MM.1S (cell line): ENCODE measurements at regions not wholly inside any gene's neighbourhood (a gene's known extent, or its start where the extent isn't known, plus 50 kb on each side); places are given as distances from the start of the nearest gene placed in this dataset.

Experiments
- DNase-seq: peaks from one replicate; pipeline ENCODE4 v3.0.0-alpha.2; 2015
- H2AFZ ChIP-seq: fragments of 300-600 bp; sonication (generic); 2 replicates; pipeline ENCODE4 v1.6.0; 2016; ENCODE audit warnings: antibody characterized with exemption, low read length
- H3F3A ChIP-seq: fragments of 300-600 bp; sonication (generic); 2 replicates; pipeline ENCODE4 v1.6.1; 2016; ENCODE audit warnings: mild to moderate bottlenecking, antibody characterized with exemption, low read length, moderate library complexity, mixed read lengths; ENCODE audit not compliant: insufficient read depth
- H3K27ac ChIP-seq: fragments of 300-600 bp; sonication (generic); 2 replicates; pipeline ENCODE4 v1.5.1; 2016; ENCODE audit warnings: mild to moderate bottlenecking, low read length
- H3K27me3 ChIP-seq: fragments of 300-600 bp; sonication (generic); replicated peaks from 2 replicates; pipeline ENCODE4 v1.6.0; 2016; ENCODE audit warnings: low read length; ENCODE audit not compliant: insufficient read depth
- H3K36me3 ChIP-seq: fragments of 300-600 bp; sonication (generic); replicated peaks from 2 replicates; pipeline ENCODE4 v1.6.1; 2016; ENCODE audit warnings: mild to moderate bottlenecking, low read length, mixed read lengths; ENCODE audit not compliant: insufficient read depth
- H3K4me1 ChIP-seq: fragments of 300-600 bp; sonication (generic); 2 replicates; pipeline ENCODE4 v1.6.1; 2016; ENCODE audit warnings: low read length, mixed read lengths
- H3K4me2 ChIP-seq: fragments of 300-600 bp; sonication (generic); 2 replicates; pipeline ENCODE4 v1.6.0; 2016; ENCODE audit warnings: low read depth, low read length
- H3K4me3 ChIP-seq: fragments of 300-600 bp; sonication (generic); 2 replicates; pipeline ENCODE4 v1.5.1; 2016; ENCODE audit warnings: low read length, mixed read lengths
- H3K79me2 ChIP-seq: fragments of 300-600 bp; sonication (generic); 2 replicates; pipeline ENCODE4 v1.6.1; 2016; ENCODE audit warnings: mixed run types, low read length, mixed read lengths
- H3K9ac ChIP-seq: fragments of 300-600 bp; sonication (generic); 2 replicates; pipeline ENCODE4 v1.6.1; 2016; ENCODE audit warnings: low read length, mixed read lengths
- H3K9me2 ChIP-seq: fragments of 300-600 bp; sonication (generic); replicated peaks from 2 replicates; pipeline ENCODE4 v1.6.1; 2016; ENCODE audit warnings: mild to moderate bottlenecking, low read length, mixed read lengths; ENCODE audit not compliant: insufficient read depth
- H3K9me3 ChIP-seq: fragments of 300-600 bp; sonication (generic); replicated peaks from 2 replicates; pipeline ENCODE4 v1.6.1; 2016; ENCODE audit warnings: mild to moderate bottlenecking, low read length, mixed read lengths; ENCODE audit not compliant: insufficient read depth
- H4K20me1 ChIP-seq: fragments of 300-600 bp; sonication (generic); 2 replicates; pipeline ENCODE4 v1.6.1; 2016; ENCODE audit warnings: mild to moderate bottlenecking, low read length, moderate library complexity, mixed read lengths; ENCODE audit not compliant: insufficient read depth
- CTCF ChIP-seq: fragments of 300-600 bp; sonication (generic); IDR thresholded peaks from 2 replicates; pipeline ENCODE4 v1.5.1; 2016; ENCODE audit warnings: antibody characterized with exemption, low read length, mixed read lengths
- EZH2 ChIP-seq: fragments of 300-600 bp; sonication (generic); optimal IDR thresholded peaks from 2 replicates; pipeline ENCODE3; 2017; ENCODE audit warnings: low read depth, mild to moderate bottlenecking, antibody characterized with exemption, low read length, mixed read lengths
- EZH2phosphoT487 ChIP-seq: fragments of 300-600 bp; sonication (generic); IDR thresholded peaks from 2 replicates; pipeline ENCODE4 v1.6.1; 2018; ENCODE audit warnings: antibody characterized with exemption, low read length

GRCh38 chr4:31236639-31237173 lies 516.5 kb downstream of the PCDH7 start:
- no peak overlapping the region for H3K9ac ChIP-seq
- H3K4me2 ChIP-seq, result no peak overlapping the region
- no peaks in the 10 kb centered on the region for H3K27me3 ChIP-seq
- H3K4me3 ChIP-seq, result no peak overlapping the region
- H3K4me1 ChIP-seq, result no peaks in the 10 kb centered on the region
- H3K27ac ChIP-seq, result no peak overlapping the region
- no peaks in the 10 kb centered on the region for H3K9me3 ChIP-seq
- H4K20me1 ChIP-seq, result no peaks in the 10 kb centered on the region
- H3K79me2 ChIP-seq, result no peaks in the 10 kb centered on the region
- H3F3A ChIP-seq, result no peaks in the 10 kb centered on the region
- H2AFZ ChIP-seq, result no peak overlapping the region
- TF ChIP-seq CTCF, result no peak
- TF ChIP-seq EZH2, result no peak
- TF ChIP-seq EZH2phosphoT487, result no peak
- no peak for DNase-seq
- H3K9me2 ChIP-seq, result no peaks in the 10 kb centered on the region
- no peaks in the 10 kb centered on the region for H3K36me3 ChIP-seq

DNA sequence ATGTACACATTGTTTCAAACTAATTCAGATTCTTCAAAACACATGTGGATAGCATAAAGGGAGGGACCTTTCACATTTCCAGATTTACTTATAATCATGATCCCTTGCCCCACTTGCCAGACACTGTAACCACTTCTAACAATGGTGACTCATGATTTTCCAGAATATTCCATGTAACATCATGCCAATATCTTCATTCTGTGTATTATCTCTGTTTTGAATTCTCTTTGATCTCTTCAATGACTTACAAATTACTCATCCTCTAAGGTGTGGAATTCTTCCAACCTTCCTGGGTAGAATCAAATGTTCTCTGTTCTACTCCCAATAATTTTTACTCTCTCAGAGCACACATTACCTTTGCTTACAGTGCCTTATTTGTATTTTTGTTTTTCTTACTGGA lies 517.1 kb downstream of the PCDH7 start:
- TF ChIP-seq CTCF, result no peak
- no peak for TF ChIP-seq EZH2
- no peak for TF ChIP-seq EZH2phosphoT487
- Histone ChIP-seq H3K79me2 (no peaks in the 10 kb centered on the region), H3K4me2 (no peak overlapping the region), H3K4me1 (no peaks in the 10 kb centered on the region), H4K20me1 (no peaks in the 10 kb centered on the region), H3K4me3 (no peak overlapping the region), H3K9me2 (no peaks in the 10 kb centered on the region), H3K9ac (no peak overlapping the region), H3K9me3 (no peaks in the 10 kb centered on the region), H2AFZ (no peak overlapping the region), H3K27ac (no peak overlapping the region), H3F3A (no peaks in the 10 kb centered on the region), H3K36me3 (no peaks in the 10 kb centered on the region), H3K27me3 (no peaks in the 10 kb centered on the region)
- no peak for DNase-seq

DNA sequence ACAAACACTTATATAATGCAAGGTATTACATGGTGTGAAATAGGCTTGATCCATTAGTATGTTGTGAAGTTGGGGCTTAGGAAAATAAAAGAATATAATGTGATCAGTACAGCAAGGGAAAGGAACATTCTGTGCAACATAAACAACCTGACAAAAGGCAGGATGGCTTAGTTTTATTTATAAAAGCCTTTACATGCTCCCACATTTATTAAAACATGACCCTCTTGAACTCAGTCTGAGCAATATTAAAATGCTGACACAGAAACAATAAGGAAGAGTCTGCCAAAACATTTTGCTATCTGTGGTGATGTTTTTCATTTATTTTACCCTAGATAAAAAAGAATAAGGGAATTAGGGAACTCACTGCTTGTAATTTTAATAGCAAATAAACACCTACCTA lies 519.7 kb downstream of the PCDH7 start:
- no peaks in the 10 kb centered on the region for H3K9me3 ChIP-seq
- DNase-seq, result no peak
- no peak overlapping the region for H2AFZ ChIP-seq
- no peak overlapping the region for H3K4me2 ChIP-seq
- H3K36me3 ChIP-seq, result no peaks in the 10 kb centered on the region
- H3K4me3 ChIP-seq, result no peak overlapping the region
- no peaks in the 10 kb centered on the region for H3K4me1 ChIP-seq
- TF ChIP-seq EZH2phosphoT487, result no peak
- no peak for TF ChIP-seq EZH2
- H3K9ac ChIP-seq, result no peak overlapping the region
- no peaks in the 10 kb centered on the region for H3K27me3 ChIP-seq
- no peaks in the 10 kb centered on the region for H4K20me1 ChIP-seq
- no peaks in the 10 kb centered on the region for H3K9me2 ChIP-seq
- H3F3A ChIP-seq, result no peaks in the 10 kb centered on the region
- no peaks in the 10 kb centered on the region for H3K79me2 ChIP-seq
- no peak overlapping the region for H3K27ac ChIP-seq

- H3K27me3 ChIP-seq, result no peaks in the 10 kb centered on the region
- no peak overlapping the region for H3K4me3 ChIP-seq
- no peaks in the 10 kb centered on the region for H3K36me3 ChIP-seq
- TF ChIP-seq CTCF (no peak), EZH2 (no peak), EZH2phosphoT487 (no peak)
- H3K27ac ChIP-seq, result no peak overlapping the region
- no peak overlapping the region for H3K4me2 ChIP-seq
- no peaks in the 10 kb centered on the region for H3K79me2 ChIP-seq
- H3K9ac ChIP-seq, result no peak overlapping the region
- H3K9me2 ChIP-seq, result no peaks in the 10 kb centered on the region
- no peaks in the 10 kb centered on the region for H3K9me3 ChIP-seq
- H2AFZ ChIP-seq, result no peak overlapping the region
- no peaks in the 10 kb centered on the region for H4K20me1 ChIP-seq
- H3K4me1 ChIP-seq, result no peaks in the 10 kb centered on the region
- no peaks in the 10 kb centered on the region for H3F3A ChIP-seq
- no peak for DNase-seq
Measured at GRCh38 chr4:31241504-31242106, 521.4 kb downstream of the PCDH7 start.
